GM23338 (cell line): ENCODE measurements at regions not wholly inside any gene's neighbourhood (a gene's known extent, or its start where the extent isn't known, plus 50 kb on each side); places are given as distances from the start of the nearest gene placed in this dataset.

Source experiments
- CREB1 ChIP-seq: fragments of 250-450 bp; sonication (Bioruptor Pico); IDR thresholded peaks from 2 replicates; pipeline ENCODE4 v1.5.0; 2020; ENCODE audit warnings: low read depth, mild to moderate bottlenecking, moderate library complexity
- CTCF ChIP-seq, 2 experiments: fragments of 200-600 bp in 1 of 2; sonication (generic) in 1 of 2; conservative IDR thresholded peaks; 2 replicates each; pipeline versions ENCODE4 v1.5.1 to v1.6.1; 2016 to 2017; ENCODE audit warnings: antibody characterized with exemption in 2 of 2, low read depth in 2 of 2, mild to moderate bottlenecking in 2 of 2, moderate library complexity in 1 of 2
- ETS1 ChIP-seq: IDR thresholded peaks from 2 replicates; pipeline ENCODE4 v1.6.1; 2016; ENCODE audit warnings: antibody characterized with exemption
- EZH2 ChIP-seq: fragments of 200-600 bp; sonication (generic); IDR thresholded peaks from one replicate; pipeline ENCODE4 v1.8.0; 2017; ENCODE audit warnings: antibody characterized with exemption, mild to moderate bottlenecking, low read depth; ENCODE audit not compliant: unreplicated experiment
- EZH2phosphoT487 ChIP-seq: fragments of 200-600 bp; sonication (generic); IDR thresholded peaks from one replicate; pipeline ENCODE4 v1.8.1; 2018; ENCODE audit warnings: antibody characterized with exemption; ENCODE audit not compliant: unreplicated experiment
- JUNB ChIP-seq: IDR thresholded peaks from one replicate; pipeline ENCODE4 v1.6.1; 2016; ENCODE audit warnings: antibody characterized with exemption; ENCODE audit not compliant: unreplicated experiment
- NANOG ChIP-seq: IDR thresholded peaks from 2 replicates; pipeline ENCODE4 v1.6.1; 2016; ENCODE audit warnings: antibody characterized with exemption, borderline replicate concordance
- POLR2AphosphoS5 ChIP-seq: IDR thresholded peaks from 2 replicates; pipeline ENCODE4 v1.6.1; 2016; ENCODE audit warnings: antibody characterized with exemption, low read depth
- REST ChIP-seq: IDR thresholded peaks from one replicate; pipeline ENCODE4 v1.6.1; 2018; ENCODE audit warnings: antibody characterized with exemption; ENCODE audit not compliant: unreplicated experiment
- ZNF114 ChIP-seq: fragments of 250-450 bp; sonication (Bioruptor Pico); IDR thresholded peaks from 2 replicates; pipeline ENCODE4 v1.5.0; 2020; ENCODE audit warnings: mild to moderate bottlenecking, moderate library complexity
- ZNF331 ChIP-seq: fragments of 250-450 bp; sonication (Bioruptor Pico); IDR thresholded peaks from 2 replicates; pipeline ENCODE4 v1.5.0; 2020; ENCODE audit warnings: low read depth, mild to moderate bottlenecking, moderate library complexity

- no peak for TF ChIP-seq ETS1
- TF ChIP-seq EZH2 = no peak
- no peak for TF ChIP-seq REST
- no peak for TF ChIP-seq EZH2phosphoT487
- no peak for TF ChIP-seq CTCF (conservative IDR thresholded peaks at IDR 0.05; ENCODE audit: low read depth in 2 of 2)
- no peak for TF ChIP-seq POLR2AphosphoS5
- TF ChIP-seq JUNB = no peak
- no peak for TF ChIP-seq ZNF331 (CRISPR knock-in tag)
- no peak for TF ChIP-seq CREB1 (CRISPR knock-in tag)
- TF ChIP-seq ZNF114 (CRISPR knock-in tag) = no peak
- TF ChIP-seq NANOG = no peak
These were observed 288.2 kb upstream of the RORA start for GRCh38 chr15:61517335-61517734.
